ENCODE measurements at regions not wholly inside any gene's neighbourhood (a gene's known extent, or its start where the extent isn't known, plus 50 kb on each side); places are given as distances from the start of the nearest gene placed in this dataset.

DNA sequence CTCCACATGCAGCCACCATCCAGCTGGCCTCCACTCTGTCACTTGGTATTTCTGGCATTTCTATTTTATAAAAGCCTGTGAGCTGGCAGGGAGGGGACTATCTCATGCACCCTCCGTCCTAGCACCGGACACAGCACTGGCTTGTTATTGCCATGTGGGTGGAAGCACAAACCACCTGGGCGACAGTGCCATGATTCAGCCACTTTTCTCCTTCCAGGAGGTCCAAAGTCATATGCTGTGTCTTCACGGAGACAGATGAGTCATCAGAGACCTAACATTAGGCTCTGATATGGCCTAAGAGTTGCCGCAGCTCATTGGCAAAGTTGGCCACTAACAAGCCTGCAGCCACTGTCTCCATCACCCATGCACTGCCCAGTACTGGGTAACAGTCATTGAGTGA is 1123.0 kb downstream of the VRK1 start:
- no peak overlapping the region for H3K27ac Mint-ChIP-seq
- H3K4me3 Mint-ChIP-seq = no peak overlapping the region
- H3K9me3 Mint-ChIP-seq = peaks cover 0 to 4% (median 3%) of the 10 kb centered on the region in 3 donors
- no peaks in the 10 kb centered on the region for H3K36me3 Mint-ChIP-seq
- no peaks in the 10 kb centered on the region for H3K27me3 Mint-ChIP-seq
- H3K4me1 Mint-ChIP-seq = no peaks in the 10 kb centered on the region

DNA sequence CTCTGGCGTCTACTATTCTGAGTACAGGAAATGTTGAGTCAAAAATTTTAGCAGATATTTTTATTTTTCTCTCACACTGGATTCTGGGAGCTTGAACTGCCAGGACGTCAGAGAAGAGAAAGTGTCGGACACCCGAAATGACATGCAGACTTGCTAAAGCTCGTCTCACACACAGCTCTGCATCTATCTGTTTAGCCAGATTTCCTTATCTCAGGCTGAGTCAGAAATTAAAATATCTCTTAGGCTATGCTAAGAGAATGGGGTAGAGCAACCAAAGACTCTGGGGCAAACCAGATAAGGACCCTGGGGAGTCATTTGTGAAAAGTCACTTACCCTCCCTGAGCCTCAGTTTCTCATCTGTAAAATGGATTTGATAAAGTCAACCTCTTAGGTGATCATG is 1124.1 kb downstream of the VRK1 start:
- H3K36me3 Mint-ChIP-seq = no peaks in the 10 kb centered on the region
- H3K27ac Mint-ChIP-seq = no peak overlapping the region
- H3K4me3 Mint-ChIP-seq = no peak overlapping the region
- H3K27me3 Mint-ChIP-seq = no peaks in the 10 kb centered on the region
- H3K9me3 Mint-ChIP-seq = peaks cover 0 to 6% (median 2%) of the 10 kb centered on the region in 3 donors
- H3K4me1 Mint-ChIP-seq = no peaks in the 10 kb centered on the region

DNA sequence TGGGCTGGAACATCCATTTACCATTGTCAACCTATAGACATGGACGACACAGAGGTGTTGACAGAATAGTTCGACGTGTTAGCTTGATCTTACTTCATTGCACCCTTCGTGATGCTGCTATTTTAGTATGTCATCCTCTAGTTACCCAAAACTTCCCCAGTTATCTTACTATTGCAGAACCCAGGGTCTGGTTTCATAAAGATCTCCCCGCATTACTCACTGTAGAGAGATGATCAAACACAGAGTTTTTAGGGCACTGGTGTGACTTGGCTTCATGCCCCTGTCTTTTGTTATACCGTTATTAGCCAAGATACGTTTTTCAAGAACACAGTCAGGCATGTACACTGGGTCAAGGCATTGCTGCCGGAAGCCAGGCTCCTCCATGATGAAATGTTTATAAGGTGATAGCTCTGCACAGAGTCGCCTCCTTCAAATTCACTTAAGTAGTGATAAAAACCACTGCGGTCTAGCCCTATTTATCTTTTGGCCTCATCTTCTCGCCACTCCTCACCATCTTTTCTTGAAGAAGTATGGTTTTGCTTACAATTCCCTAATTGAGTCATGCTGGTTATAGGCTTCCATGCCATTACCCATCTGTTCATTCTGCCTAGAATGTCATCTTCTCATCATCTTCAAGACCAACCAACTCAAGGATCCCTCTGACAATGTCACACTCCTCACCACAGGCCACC is 1127.9 kb downstream of the VRK1 start:
- H3K27me3 Mint-ChIP-seq = no peaks in the 10 kb centered on the region
- no peaks in the 10 kb centered on the region for H3K4me1 Mint-ChIP-seq
- H3K9me3 Mint-ChIP-seq = peaks cover 0 to 6% (median 2%) of the 10 kb centered on the region in 3 donors
- no peak overlapping the region for H3K27ac Mint-ChIP-seq
- no peak overlapping the region for H3K4me3 Mint-ChIP-seq
- H3K36me3 Mint-ChIP-seq = no peaks in the 10 kb centered on the region

DNA sequence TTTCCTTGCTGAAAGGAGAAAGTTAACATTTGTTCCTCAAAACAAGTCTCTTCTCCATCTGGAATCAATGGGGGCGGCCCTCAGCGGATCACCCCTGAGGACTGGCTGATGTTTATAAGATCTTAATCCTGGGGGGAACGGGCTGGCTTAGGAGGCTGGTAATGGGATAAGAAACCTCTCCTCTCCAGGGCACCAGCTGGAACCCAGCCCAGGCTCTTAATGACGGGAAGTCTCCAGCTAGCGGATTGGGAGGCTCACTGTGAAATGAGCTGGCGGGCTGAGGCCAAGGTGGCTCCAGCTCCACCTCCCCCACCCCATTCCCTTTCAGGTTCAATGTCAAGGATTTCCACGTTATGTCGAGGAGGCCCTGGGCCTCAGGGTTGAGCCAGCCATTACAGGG is 1133.0 kb downstream of the VRK1 start:
- no peak overlapping the region for H3K4me3 Mint-ChIP-seq
- H3K27me3 Mint-ChIP-seq = no peaks in the 10 kb centered on the region
- H3K27ac Mint-ChIP-seq = no peak overlapping the region
- peaks cover 2 to 5% (median 4%) of the 10 kb centered on the region in 3 donors for H3K9me3 Mint-ChIP-seq
- no peaks in the 10 kb centered on the region for H3K4me1 Mint-ChIP-seq
- peaks cover 2% of the 10 kb centered on the region for H3K36me3 Mint-ChIP-seq

DNA sequence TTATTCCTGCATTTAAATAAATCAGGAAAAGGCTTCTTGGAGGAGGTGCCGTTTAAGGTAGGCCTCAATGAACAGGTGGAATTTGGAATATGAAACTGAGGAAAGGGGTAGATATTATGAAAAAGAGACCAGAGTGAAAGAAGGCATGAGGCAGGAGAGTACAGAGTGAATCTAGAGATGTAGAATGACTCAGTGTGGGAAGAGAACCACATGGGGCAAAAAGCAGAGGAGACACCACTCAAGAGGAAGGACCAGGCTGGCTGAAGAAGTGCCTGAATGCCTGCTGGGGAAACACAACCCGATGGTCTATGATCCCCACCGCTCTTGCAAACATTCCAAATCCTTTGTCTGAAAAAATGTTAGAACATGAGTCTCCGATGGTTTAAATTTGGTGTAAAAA is 1134.1 kb downstream of the VRK1 start:
- Mint-ChIP-seq H3K4me3 (no peak overlapping the region), H3K27me3 (no peaks in the 10 kb centered on the region), H3K27ac (no peak overlapping the region), H3K9me3 (peaks cover 0 to 5% (median 2%) of the 10 kb centered on the region in 3 donors), H3K4me1 (no peaks in the 10 kb centered on the region), H3K36me3 (peaks cover 2% of the 10 kb centered on the region)

DNA sequence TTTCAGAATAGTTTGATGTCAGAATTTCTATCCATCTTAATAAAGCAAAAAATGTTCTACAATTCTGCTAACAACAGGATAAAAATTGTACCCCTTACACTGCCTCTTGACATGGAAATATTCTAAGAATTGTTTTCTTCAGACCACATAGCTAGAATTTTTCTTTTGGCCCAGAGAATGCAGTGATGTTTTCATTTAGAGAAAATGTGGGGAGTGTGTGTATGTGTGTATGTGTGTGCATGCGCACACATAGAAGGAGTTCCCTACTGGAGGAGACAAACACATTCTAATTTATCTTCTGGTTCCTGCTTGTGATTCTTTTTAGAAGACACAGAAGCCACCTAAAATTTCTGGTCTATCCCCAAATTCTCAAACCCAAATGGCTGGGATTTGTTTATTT is 1145.7 kb downstream of the VRK1 start:
- H3K27me3 Mint-ChIP-seq = no peaks in the 10 kb centered on the region
- H3K36me3 Mint-ChIP-seq = no peaks in the 10 kb centered on the region
- H3K4me1 Mint-ChIP-seq = no peaks in the 10 kb centered on the region
- H3K4me3 Mint-ChIP-seq = no peak overlapping the region
- no peak overlapping the region for H3K27ac Mint-ChIP-seq
- H3K9me3 Mint-ChIP-seq = peaks cover 3 to 9% (median 7%) of the 10 kb centered on the region in 3 donors

DNA sequence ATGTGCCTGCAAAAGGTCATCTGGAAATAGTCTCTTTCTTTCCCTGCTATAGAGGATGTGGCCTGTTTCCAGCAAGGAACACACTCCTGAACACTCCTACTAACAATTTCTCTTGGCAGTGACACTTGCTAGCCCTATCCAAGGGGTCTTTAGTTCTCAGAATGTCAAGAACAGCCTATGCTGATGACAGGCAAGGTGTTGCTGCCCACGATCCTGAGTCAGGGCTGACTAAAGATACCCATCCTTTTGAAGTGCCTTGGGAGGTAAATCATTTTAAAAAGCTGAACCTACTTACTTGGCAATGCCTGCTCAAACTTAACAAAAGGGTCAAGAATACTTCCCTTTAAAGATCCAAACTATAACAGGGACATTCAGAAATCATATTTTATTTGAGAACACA is 1146.4 kb downstream of the VRK1 start:
- Mint-ChIP-seq H3K27me3 (no peaks in the 10 kb centered on the region), H3K36me3 (no peaks in the 10 kb centered on the region), H3K27ac (no peak overlapping the region), H3K4me1 (no peaks in the 10 kb centered on the region), H3K9me3 (peaks cover 3 to 7% (median 3%) of the 10 kb centered on the region in 3 donors), H3K4me3 (no peak overlapping the region)

DNA sequence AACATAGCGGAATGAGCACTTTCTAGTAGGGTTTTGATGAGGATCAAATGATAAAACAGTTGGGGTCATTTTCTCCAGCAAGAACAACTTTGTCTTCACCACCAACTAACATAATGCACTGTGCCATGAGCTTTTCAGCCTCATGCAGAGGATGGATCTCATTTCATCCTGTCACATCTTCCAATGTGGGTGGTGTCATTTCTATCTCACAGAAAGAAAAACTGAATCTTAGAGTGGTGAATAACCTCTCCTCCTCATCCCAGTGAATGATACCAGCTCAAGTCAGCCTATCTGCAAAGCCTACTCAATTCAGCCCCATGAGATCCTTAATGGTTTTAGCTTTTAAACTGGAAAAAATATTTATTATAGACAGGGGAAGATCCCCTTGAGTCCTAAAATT is 1147.2 kb downstream of the VRK1 start:
- Mint-ChIP-seq H3K27me3 (no peaks in the 10 kb centered on the region), H3K4me3 (no peak overlapping the region), H3K4me1 (no peaks in the 10 kb centered on the region), H3K9me3 (peaks cover 3 to 7% (median 3%) of the 10 kb centered on the region in 3 donors), H3K27ac (no peak overlapping the region), H3K36me3 (peaks cover 1% of the 10 kb centered on the region)

DNA sequence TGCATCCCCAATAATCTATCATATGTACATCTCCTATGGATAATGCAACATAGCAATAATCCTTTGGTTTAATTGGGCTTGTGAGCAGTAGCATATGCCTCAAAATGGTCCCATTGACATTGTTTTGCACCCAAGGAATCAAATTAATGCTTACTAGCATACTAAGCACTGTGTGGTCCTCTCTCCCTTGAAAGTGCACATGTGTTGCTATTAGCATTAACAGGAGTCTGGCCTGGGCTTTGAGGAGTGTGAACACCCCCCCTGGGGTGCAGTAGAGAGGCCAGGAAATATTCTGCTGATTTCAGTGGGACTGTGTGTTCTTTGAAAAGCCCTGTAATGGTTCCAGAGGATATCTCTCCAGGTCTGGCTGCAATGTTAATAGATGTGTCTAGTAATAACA is 1148.4 kb downstream of the VRK1 start:
- no peaks in the 10 kb centered on the region for H3K27me3 Mint-ChIP-seq
- H3K9me3 Mint-ChIP-seq = peaks cover 1 to 4% (median 3%) of the 10 kb centered on the region in 3 donors
- no peak overlapping the region for H3K4me3 Mint-ChIP-seq
- no peak overlapping the region for H3K27ac Mint-ChIP-seq
- H3K4me1 Mint-ChIP-seq = no peaks in the 10 kb centered on the region
- H3K36me3 Mint-ChIP-seq = peaks cover 1% of the 10 kb centered on the region

DNA sequence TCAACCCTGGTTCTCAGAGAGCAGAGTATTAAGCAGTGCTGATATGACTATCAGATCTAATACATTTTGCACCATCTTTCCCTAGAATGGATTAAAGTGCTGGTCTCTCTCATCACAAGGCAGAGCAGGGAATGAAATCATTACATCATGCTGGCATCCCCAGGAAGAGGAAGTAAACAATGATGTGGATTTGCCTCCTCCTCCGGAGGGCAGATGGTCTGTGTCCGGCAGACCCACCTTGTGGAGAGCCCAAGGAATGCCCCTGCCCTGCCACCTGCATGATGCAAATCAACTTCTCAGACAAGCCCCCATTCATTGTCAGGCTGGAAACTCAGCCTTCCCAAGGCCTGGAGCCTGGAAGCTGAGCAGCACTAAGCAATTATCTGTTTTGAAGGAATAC is 1149.1 kb downstream of the VRK1 start:
- Mint-ChIP-seq H3K4me3 (no peak overlapping the region), H3K4me1 (no peaks in the 10 kb centered on the region), H3K9me3 (peaks cover 1 to 4% (median 3%) of the 10 kb centered on the region in 3 donors), H3K27me3 (no peaks in the 10 kb centered on the region), H3K27ac (no peak overlapping the region), H3K36me3 (peaks cover 1% of the 10 kb centered on the region)

DNA sequence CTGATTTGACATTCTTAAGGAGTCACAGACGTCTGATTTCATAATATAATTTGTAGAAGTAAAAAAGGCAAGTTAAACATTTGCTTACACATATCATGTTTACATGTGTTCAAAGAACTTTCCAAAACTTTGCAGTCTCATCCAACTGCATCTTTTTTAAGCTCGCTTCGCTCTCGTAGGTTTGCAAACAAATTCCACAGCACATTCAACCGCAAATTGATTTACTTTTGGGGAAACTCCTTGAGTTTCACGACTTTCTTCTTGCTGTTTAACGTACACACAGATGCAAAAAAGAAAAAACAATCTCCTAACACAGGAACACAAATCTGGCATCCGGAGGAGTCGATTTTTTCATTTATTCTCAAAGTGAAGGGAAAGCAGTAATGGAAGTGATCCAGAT is 1149.5 kb downstream of the VRK1 start:
- Mint-ChIP-seq H3K27ac (no peak overlapping the region), H3K4me1 (no peaks in the 10 kb centered on the region), H3K4me3 (no peak overlapping the region), H3K36me3 (peaks cover 1% of the 10 kb centered on the region), H3K27me3 (no peaks in the 10 kb centered on the region), H3K9me3 (peaks cover 1 to 4% (median 3%) of the 10 kb centered on the region in 3 donors)

DNA sequence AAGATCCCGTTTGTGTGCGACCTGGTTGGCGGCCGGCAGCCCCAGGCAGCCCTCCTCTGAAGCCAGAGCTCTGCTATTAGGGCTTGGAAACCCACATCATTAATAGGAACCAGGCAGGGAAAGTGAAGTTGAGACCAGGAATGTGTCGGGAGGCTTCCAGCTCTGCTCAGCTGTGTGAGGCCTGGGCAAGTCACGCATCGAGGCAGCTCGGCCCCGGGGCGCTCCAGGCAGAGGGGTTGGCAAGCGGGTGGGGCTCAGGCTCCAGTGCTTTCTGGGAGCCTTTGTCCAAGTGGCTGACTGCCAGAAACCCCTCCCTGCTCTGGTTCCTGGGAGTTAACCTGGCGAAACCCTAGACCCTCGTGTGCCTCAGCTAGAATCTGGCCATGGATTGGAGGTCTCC is 1151.7 kb downstream of the VRK1 start:
- Mint-ChIP-seq H3K27me3 (no peaks in the 10 kb centered on the region), H3K36me3 (peaks cover 1% of the 10 kb centered on the region), H3K9me3 (peaks cover 2 to 3% (median 2%) of the 10 kb centered on the region in 3 donors), H3K4me3 (no peak overlapping the region), H3K27ac (no peak overlapping the region), H3K4me1 (no peaks in the 10 kb centered on the region)

DNA sequence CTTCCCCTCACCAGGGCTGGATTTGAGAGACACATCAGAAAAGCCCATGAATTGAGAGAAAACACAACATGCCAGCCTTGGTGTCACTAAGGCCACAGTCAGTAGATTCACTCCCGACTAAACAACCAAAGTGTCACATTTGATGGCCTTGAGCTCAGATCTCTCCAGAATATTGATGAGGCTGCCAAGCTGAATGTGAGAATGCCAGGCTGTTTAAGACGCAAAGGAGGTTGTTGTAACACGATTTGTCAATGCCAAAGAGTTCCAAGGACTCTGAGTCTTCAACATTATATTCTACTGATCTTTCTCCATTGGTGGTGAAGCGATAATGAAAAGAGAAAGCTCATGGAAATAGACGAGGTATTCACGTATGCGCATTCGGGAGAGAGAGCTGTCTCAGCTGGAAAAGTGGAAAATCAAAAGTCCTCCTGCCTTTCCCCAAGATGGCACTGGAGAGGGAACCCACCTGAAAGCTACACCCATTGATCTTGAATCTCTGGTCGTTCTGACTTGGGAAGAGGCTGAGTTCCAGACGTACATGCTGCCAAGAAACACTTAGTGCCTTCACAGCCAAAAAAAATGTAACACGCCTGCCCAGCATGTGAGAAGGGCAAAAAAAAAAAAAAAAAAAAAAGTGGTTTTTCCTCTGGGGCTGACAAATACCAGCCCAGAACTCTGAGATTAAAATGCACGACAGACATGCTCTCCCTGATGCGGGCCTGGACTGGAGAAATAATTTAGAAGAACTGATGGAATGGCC is 1159.6 kb downstream of the VRK1 start:
- Mint-ChIP-seq H3K4me1 (no peaks in the 10 kb centered on the region), H3K36me3 (no peaks in the 10 kb centered on the region)

DNA sequence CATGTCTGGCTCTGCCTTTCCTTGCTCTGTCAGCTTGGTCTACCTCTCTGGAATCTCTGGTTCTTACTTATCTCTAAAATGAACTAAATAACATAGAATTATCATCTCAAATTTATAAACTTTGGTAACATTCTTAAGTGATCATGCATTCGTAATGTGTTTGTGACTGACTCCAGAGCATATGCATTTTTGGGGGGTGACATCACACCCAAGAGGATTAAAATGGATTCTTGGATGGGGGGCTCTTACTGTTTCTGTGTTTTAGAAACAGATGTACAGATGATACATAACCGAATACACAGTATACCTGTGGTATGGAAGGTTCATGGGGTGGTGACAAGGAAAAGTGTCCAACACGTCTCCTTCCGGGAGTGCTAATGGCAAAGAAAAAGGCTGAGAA is 1162.1 kb downstream of the VRK1 start:
- Mint-ChIP-seq H3K9me3 (peaks cover 5 to 7% (median 6%) of the 10 kb centered on the region in 3 donors), H3K4me1 (no peaks in the 10 kb centered on the region), H3K27ac (no peak overlapping the region), H3K27me3 (no peaks in the 10 kb centered on the region), H3K36me3 (no peaks in the 10 kb centered on the region), H3K4me3 (no peak overlapping the region)

More for the DNA sequence above, 1159.6 kb downstream of the VRK1 start:
- Mint-ChIP-seq H3K27ac (no peak overlapping the region), H3K27me3 (no peaks in the 10 kb centered on the region), H3K4me3 (no peak overlapping the region), H3K9me3 (peaks cover 5 to 9% (median 6%) of the 10 kb centered on the region in 3 donors)

DNA sequence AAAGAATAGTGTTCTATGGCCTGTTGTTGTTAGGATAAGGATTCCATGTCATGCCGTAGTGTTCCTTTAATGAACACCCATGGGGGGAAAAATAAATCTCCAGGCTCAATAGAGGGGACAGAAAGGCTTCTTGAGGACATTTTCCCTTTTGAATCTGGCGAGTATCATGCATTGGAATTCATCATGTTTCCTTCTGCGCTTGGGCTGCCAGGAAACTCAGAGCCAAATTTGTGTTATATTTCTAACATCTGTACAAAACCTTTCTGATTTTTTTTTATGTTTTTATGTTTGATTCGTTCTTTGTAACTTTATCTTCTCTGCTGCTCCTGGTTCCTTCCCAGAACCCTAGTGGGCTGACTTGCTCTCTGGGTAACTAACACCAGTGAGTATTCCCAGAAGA is 1163.3 kb downstream of the VRK1 start:
- no peaks in the 10 kb centered on the region for H3K27me3 Mint-ChIP-seq

DNA sequence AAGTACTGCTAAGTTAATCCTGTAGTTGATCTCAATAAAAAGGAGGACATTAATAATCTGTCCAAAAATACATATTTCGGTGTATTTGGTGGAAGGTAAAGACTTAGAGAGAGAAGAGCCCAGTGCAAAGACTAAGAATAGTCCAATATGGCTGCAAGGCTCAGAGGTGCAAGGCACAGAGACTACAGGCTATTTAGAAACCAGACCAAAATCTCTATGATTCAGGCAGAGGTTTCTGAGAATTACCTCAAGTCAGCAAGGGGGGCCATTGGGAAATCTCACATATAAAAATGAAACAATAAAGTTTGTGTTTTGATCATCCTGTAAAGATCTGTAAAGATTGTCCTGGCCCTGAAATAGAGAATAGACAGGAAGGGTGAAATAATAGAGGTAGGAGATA is 1173.0 kb downstream of the VRK1 start:
- Mint-ChIP-seq H3K9me3 (peaks cover 2 to 10% (median 7%) of the 10 kb centered on the region in 3 donors), H3K4me3 (no peak overlapping the region), H3K27ac (no peak overlapping the region), H3K36me3 (no peaks in the 10 kb centered on the region), H3K4me1 (peaks cover 0 to 1% (median 0%) of the 10 kb centered on the region in 3 donors), H3K27me3 (no peaks in the 10 kb centered on the region)

More for the DNA sequence above, 1163.3 kb downstream of the VRK1 start:
- no peak overlapping the region for H3K27ac Mint-ChIP-seq
- no peaks in the 10 kb centered on the region for H3K4me1 Mint-ChIP-seq
- peaks cover 3 to 9% (median 6%) of the 10 kb centered on the region in 3 donors for H3K9me3 Mint-ChIP-seq
- no peaks in the 10 kb centered on the region for H3K36me3 Mint-ChIP-seq
- no peak overlapping the region for H3K4me3 Mint-ChIP-seq
